ENCODE measurements at regions not wholly inside any gene's neighbourhood (a gene's known extent, or its start where the extent isn't known, plus 50 kb on each side); places are given as distances from the start of the nearest gene placed in this dataset.

GRCh38 chr14:44165286-44165685 is 341.8 kb downstream of the FSCB start:
- CTCF ChIA-PET, result no interaction called here
- no peak for TF ChIP-seq CTCF (conservative IDR thresholded peaks at IDR 0.05; ENCODE audit: low read depth, low read length)
- no peak for TF ChIP-seq EZH2 (IDR thresholded peaks at IDR 0.05; ENCODE audit: borderline replicate concordance, low read depth, low read length, poor library complexity, severe bottlenecking)

DNA sequence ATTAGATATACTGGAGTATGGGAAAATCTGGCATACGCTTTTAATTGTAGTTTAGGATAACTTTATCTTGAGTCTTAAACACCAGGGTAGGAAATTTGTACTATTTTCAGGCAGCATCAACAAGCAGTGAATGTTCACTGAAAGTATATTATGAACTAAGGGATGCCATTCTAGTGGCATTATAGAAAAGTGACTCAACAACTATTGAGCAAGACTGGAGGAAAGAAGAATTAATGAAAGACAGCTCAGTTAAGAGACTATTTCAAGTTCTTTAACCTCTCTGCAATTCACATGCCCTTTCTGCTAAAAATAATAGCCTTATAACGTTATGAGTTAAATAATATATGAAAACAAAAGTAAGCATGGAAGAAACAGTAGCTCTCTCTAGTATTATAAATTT is 343.1 kb downstream of the FSCB start:
- Histone ChIP-seq H3K9me3 (ENCODE audit: low read depth, low read length, poor library complexity, severe bottlenecking) (peaks cover 8% of the 10 kb centered on the region), H3K27me3 (replicated peaks; ENCODE audit: insufficient read depth, low read depth, low read length, poor library complexity) (no peaks in the 10 kb centered on the region), H3K4me3 (ENCODE audit: low read depth, low read length, poor library complexity, severe bottlenecking) (no peak overlapping the region), H3K27ac (ENCODE audit: low read depth, low read length, poor library complexity, severe bottlenecking) (no peak overlapping the region), H3K36me3 (ENCODE audit: insufficient read depth, low read length, poor library complexity, severe bottlenecking) (no peaks in the 10 kb centered on the region), H3K4me1 (ENCODE audit: insufficient read depth, low read length, poor library complexity, severe bottlenecking) (peaks cover 40% of the 10 kb centered on the region)
- intact Hi-C loops (cut with micrococcal nuclease; ENCODE audit: unreplicated experiment), result no loop called here
- TF ChIP-seq CTCF (conservative IDR thresholded peaks at IDR 0.05; ENCODE audit: low read depth, low read length) (no peak), EZH2 (IDR thresholded peaks at IDR 0.05; ENCODE audit: borderline replicate concordance, low read depth, low read length, poor library complexity, severe bottlenecking) (no peak)
- POLR2A ChIA-PET (ENCODE audit: low non-redundant PET), result no interaction called here
- CTCF ChIA-PET, result no interaction called here
- peak; percentile 36 for DNase-seq (ENCODE audit: low spot score)
- no TSS peak for BruUV-seq (replicated peaks)

More at GRCh38 chr14:44165286-44165685, 341.8 kb downstream of the FSCB start:
- POLR2A ChIA-PET (ENCODE audit: low non-redundant PET), result no interaction called here
- intact Hi-C loops (cut with micrococcal nuclease; ENCODE audit: unreplicated experiment), result no loop called here
- peak; percentile 78 for DNase-seq (ENCODE audit: low spot score)
- no peak overlapping the region for H3K4me3 ChIP-seq (ENCODE audit: low read depth, low read length, poor library complexity, severe bottlenecking)
- peaks cover 52% of the 10 kb centered on the region for H3K4me1 ChIP-seq (ENCODE audit: insufficient read depth, low read length, poor library complexity, severe bottlenecking)
- H3K36me3 ChIP-seq (ENCODE audit: insufficient read depth, low read length, poor library complexity, severe bottlenecking), result no peaks in the 10 kb centered on the region
- H3K9me3 ChIP-seq (ENCODE audit: low read depth, low read length, poor library complexity, severe bottlenecking), result peaks cover 8% of the 10 kb centered on the region
- BruUV-seq (replicated peaks), result no TSS peak
- no peaks in the 10 kb centered on the region for H3K27me3 ChIP-seq (replicated peaks; ENCODE audit: insufficient read depth, low read depth, low read length, poor library complexity)
- peak overlapping the region; percentile 1 for H3K27ac ChIP-seq (ENCODE audit: low read depth, low read length, poor library complexity, severe bottlenecking)

GRCh38 chr14:44162197-44162596 is 344.9 kb downstream of the FSCB start:
- Histone ChIP-seq H3K4me1 (ENCODE audit: insufficient read depth, low read length, poor library complexity, severe bottlenecking) (peaks cover 24% of the 10 kb centered on the region), H3K9me3 (ENCODE audit: low read depth, low read length, poor library complexity, severe bottlenecking) (peaks cover 8% of the 10 kb centered on the region), H3K36me3 (ENCODE audit: insufficient read depth, low read length, poor library complexity, severe bottlenecking) (no peaks in the 10 kb centered on the region), H3K27me3 (replicated peaks; ENCODE audit: insufficient read depth, low read depth, low read length, poor library complexity) (no peaks in the 10 kb centered on the region), H3K4me3 (ENCODE audit: low read depth, low read length, poor library complexity, severe bottlenecking) (no peak overlapping the region), H3K27ac (ENCODE audit: low read depth, low read length, poor library complexity, severe bottlenecking) (no peak overlapping the region)
- no peak for TF ChIP-seq CTCF (conservative IDR thresholded peaks at IDR 0.05; ENCODE audit: low read depth, low read length)
- TF ChIP-seq EZH2 (IDR thresholded peaks at IDR 0.05; ENCODE audit: borderline replicate concordance, low read depth, low read length, poor library complexity, severe bottlenecking), result no peak
- intact Hi-C loops (cut with micrococcal nuclease; ENCODE audit: unreplicated experiment), result no loop called here
- DNase-seq (ENCODE audit: low spot score), result no peak
- ChIA-PET CTCF (no interaction called here), POLR2A (ENCODE audit: low non-redundant PET) (no interaction called here)
- BruUV-seq (replicated peaks), result no TSS peak
